NCI-H510A treated with DMSO at 0.1 percent for 48 hours (cell line): ENCODE measurements at regions not wholly inside any gene's neighbourhood (a gene's known extent, or its start where the extent isn't known, plus 50 kb on each side); places are given as distances from the start of the nearest gene placed in this dataset.

ENCODE experiments used
- DNase-seq: peaks from one replicate; lab custom pipeline; 2025; lab: John Stamatoyannopoulos, UW

DNA sequence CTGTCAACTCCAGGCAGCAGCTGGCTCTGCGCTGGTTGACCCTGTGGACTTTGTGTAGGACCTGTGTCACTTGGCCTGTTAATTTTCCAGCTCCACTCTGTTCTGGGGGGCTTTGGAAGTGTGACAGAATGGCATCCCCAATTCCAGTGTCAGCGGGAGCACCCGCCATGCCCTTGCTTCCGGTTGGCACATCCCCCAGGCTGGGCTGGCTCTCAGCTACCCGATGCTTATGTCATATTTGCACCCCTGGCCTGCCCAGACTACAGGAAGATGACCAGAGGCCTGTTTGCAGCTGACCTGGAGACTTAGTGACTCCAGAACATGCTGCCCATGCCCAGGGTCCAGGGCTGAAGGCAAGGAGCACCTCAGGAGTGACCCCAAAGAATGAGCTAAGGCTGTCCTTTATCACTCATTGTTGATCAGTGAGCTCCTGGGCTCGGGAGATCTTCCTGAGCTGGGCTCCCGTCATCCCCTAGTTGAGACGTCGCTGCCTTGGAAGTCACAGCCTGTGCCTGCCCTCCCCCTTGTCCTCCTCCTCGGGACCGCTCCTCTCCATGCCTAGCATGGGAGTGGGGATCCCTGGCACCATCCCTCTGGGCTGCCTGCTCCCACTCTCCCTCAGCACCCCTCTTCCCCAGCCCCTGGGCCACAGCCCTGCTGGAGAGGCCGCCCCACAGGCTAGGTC lies 163.4 kb upstream of the RTL1 start:
- no peak for DNase-seq

DNA sequence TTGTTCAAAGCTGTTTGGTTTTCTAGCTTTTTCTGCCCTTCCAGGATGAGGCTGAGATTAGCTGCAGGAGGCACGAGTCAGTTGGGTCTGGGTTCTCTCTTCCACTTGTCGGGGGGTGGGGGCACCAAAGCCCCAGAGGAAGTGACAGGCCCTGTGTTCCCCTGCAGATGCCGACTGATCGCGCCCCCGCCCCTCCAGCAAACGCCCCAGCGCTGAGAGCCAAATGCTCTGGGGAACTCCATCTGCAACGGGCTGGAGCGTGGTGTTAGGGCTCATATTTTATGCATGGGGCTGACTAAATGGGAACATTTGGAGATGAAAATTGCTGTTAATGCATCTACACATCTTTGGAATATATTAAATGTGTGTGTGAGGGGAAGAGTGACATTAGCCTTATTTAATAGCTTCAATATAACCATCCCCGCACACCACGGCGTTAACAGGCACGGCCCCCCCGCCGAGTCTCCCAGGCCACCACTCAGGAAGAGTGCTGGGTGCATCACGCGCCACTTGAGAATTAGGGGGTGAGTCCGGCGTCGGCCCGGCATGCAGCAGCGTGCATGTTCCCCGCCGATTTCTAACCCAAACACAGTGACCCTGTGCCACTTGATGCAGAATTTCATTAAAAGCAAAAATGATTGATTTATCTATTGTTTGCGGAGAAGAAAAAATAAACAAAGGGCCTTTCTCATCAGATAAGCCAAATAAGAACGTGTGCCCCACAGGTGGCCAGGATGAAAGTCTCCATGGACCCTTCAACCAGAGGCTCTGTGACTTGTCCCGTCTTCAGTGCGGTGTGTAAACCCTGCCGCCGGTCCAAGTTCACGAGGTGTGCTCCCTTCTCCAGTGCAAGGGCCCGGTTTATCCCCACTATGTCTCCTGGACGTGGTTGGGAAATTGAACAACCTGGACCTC lies 165.0 kb upstream of the RTL1 start:
- no peak for DNase-seq

DNA sequence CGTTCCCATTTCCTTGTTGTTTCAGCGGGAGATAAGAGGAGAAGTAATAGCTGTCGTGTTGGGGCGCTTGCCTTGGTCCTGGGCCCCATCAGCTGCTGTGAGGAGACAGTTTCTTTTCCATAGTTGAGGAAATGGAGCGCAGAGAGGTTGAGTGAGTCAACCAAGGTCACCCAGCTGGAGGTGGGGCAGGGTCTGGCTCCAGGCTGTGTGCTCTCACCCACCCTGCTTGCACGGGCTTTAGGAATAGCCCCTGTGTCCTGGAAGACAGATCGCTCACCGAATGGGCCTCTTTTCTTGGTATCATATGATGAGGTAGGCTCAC lies 165.7 kb upstream of the RTL1 start:
- DNase-seq, result no peak

DNA sequence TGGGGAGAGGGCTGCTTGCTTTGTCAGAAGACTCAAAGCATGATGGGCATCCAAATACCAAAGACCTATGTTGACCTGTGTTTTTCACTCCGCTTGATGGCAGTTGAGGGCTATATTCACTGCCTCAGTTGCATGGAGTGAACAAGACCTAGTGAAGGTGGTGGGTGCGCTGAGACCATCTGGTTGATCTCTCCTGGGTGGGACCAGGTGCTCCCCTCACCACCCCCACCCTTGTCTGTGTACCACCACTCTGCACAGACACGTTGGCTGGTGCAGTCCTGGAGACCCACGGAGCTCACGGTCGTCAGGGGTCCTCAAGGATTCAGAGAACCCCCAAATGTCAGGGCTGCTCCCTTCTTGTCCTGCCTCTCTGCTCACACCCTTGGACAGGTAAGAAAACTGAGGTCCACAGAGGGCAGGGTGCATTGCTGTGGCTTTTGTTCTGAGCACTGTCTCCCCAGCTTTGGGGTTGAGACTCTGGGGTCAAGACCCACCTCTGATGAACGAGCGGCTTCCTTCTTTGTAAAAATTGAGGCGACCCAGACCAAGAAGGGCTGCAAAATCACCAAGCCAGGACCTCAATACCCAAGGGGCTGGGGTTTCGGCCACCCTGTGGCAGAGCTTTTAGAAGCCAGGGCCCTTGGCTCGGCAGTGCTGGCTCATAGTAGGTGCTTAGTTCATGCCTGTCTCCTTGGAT lies 166.3 kb upstream of the RTL1 start:
- DNase-seq, result no peak

DNA sequence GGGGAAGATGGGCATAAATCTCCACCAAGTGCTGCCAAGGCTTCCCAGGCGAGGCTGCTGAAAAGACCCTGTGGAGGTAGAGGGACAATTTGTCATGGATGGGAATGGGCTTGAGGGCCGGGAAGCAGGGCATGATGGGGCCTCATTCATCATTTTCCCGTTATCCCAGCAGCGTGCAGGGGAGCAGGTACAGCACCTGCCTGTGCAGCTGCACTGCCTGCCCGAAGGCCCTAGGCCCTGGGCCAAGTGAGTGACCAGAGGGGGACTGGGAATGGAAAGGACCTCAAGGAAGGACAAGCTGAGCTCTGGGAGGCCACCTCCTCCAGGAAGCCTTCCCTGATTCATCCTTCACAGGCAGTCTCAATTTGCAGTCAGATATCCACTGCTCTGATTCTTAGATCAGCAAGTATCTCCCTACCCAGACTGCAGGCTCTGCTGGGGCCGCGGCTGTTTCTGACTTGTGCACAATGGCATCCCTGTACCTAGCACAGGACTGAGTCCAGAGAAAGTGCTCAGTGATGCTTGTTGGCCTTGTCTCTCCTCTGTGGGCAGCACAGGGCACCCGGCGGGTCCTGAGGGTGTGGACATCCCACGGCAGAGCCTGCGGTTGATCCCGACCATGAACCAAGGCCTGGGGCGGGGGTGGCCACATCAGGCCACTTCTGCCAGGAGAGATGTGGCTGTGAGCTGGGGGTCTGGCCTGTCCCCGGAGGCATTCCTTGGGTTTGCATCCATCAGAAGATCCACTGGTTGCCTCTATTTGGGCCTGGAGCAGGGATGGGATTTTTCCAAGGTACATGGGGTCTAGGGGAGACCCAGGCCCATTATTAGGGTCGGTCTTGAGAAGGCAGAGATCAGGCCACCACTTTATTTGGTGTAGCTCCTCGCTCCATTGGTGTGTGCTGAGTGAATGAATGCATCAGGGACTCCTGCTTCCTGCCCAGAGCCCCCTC lies 167.3 kb upstream of the RTL1 start:
- no peak for DNase-seq

DNA sequence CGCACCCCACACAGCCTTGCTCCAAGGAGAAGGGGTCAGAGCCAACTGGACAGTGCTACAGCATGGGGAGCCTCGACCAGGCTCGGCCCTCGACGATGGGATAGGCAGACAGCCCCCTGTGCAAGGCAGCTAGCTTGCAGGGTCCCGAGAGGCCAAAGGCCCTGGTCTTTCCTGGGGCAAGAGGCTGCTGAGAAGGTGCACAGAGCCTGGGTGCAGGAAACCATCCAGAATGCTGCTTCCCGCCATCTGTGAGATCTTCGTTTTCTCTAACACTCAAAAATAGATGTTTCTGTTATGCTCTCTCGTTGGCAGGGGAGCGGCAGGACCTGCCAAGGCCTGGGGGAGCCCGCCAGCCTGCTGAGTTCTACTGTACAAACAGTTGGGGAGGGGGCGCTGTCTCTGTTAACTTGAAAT lies 168.0 kb upstream of the RTL1 start:
- DNase-seq, result no peak

DNA sequence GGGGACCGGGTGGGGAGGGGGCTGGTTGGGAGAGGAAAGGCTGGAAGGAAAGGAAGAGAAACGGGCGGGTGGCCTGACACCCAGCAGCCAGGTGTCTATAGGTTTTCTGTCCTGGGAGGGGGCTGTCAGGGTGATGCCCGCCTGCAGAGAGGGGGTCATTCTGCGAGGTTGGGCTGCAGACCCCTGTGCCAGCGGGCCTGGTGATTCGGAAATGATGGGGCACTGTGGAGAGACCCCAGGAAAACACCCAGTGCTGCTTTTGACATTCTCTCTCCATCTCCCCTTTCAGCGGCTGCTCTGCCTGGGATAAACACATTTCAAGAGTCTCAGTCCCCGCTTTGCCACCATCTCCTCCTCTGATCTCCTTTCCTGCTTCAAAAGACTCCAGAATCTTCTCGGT lies 168.5 kb upstream of the RTL1 start:
- no peak for DNase-seq

DNA sequence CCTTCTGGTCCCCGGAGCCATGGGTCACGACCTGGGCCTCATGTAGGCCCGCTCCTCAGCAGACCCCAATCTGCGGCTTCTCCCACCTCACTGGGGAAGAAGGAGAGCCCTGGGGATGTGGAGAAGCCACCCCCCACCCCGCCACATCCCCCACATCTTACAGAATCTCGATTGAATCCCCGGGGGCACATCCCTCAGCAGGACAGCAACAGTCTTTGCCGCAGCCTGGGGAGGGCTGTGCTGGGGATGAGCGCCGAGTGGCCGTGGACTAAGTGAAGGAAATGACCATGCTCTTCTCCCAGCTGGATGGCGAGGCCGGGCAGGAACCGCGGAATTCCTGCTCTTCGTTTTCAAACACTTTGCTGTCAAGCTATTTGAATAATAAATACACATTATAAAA lies 169.0 kb upstream of the RTL1 start:
- no peak for DNase-seq

DNA sequence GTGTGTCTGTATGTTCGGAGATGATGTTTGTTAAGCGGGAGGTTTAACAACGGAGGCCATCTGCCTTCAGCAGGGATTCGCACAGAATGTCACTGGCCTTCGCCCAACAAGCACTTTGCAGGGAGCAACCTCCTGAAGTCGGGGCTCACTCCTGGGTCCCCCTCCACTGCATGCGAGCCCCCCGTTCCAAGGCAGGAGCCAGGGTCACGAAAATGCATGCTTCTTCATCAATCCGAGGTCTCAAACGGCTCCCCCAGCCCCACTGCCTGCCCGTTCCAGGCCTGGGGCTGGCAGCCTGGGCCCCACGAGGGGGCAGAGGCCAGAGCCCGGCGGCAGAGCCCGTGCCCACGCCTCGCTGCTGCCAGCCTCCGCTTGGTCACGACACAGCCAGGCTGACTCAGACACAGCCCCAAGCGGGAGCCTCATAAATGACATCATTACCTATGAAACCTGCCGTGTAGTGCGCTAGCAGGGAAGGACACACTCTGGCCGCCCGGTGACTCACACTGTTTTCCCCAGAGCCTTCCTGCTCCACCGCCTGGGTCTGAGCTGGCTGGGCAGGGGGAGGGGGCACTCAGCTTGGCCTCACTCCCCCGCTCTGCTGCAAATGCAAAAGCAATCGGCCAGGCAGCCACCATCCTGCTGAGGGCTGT lies 169.5 kb upstream of the RTL1 start:
- peak; percentile 79 for DNase-seq

DNA sequence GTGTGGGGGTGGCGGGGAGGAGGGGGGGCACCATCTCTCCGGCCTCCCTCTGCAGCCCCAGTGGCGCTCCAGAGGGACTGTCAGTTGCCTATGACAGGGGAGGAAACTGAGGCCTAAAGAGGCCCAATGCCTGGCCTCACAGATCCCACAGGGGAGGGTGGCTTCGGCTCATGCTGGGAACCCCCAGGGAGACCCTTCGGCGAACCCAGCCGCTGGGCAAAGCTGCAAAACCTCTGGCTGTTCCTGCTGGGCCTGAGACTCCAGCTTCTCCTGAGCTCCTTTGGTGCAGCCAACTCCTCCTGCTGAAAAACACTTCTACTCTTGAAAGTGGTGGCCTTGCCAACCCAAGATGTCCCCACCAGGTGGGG lies 170.1 kb upstream of the RTL1 start:
- DNase-seq, result no peak

DNA sequence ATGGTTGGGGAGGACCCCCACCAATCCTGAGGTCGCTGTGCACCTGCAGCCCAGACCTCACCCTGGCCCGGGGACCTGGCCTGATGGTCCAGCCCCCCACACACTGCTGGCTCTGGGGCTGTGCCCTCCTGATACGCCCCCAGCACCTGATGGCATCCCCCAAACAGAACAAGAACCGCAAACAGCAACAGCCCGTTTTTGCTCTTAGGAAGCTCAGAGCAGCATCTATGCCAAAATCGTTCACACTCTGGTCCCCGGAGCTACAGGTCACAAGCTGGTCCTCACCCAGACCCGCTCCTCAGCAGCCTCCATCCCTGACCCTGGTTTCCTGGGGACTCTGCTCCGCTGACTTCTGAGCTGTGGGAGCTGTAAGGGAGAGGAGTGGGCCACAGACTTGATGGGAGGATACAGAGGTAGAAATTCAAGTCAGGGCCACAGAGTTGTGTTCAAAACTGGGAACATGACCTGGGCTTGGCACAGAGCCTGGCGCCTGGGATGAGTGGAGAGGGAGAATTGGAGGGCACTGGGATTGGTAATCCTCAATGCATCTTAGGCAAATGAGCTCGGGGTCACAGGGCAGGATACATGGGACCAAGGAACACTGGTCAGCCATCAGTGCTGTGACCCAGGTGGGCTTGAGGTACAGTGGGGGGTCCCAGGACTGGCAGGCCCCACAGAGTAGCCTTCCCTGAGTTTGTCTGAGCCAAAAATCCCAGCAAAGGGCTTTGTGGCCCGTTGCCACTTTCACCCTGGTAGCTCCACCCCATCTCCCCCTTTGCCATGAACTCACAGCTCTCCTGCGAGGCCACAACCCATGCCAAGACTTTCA lies 170.9 kb upstream of the RTL1 start:
- DNase-seq, result no peak

DNA sequence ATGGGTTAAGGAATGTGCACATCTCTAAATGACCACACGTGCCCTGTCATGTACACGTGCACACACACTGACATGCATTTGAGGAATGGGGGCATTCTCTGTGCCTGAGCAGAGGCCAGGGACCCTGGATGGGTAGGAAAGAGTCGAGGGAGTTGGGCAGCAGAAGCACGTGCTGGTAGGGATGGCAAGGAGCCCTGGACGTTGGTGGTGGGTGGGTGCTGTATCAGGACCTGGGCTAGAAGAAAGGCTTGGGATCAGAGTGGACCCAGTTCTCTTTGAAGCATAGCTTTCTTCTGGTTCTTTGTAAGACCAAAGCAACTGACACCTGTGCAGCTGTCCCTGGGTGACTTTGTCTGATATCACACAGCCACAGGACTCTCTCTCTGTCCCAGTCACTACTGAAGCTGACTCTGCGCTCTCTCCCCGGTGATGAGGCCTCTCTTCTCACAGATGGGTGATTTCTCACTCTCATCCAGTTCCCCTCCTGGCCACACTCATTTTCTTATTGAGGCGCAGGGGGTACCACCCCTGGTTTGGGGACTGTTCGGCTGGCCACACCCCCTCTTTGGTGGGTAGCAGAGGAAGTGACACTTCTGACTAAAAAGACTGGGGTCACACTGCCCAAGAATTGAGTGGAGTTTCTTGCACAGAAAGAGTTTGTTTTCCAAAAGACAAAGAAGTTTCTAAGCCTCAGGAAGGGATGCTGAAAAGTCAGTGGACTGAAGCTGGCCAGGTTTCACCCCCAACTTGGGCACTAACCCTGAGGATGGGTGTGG lies 171.7 kb upstream of the RTL1 start:
- DNase-seq, result no peak

DNA sequence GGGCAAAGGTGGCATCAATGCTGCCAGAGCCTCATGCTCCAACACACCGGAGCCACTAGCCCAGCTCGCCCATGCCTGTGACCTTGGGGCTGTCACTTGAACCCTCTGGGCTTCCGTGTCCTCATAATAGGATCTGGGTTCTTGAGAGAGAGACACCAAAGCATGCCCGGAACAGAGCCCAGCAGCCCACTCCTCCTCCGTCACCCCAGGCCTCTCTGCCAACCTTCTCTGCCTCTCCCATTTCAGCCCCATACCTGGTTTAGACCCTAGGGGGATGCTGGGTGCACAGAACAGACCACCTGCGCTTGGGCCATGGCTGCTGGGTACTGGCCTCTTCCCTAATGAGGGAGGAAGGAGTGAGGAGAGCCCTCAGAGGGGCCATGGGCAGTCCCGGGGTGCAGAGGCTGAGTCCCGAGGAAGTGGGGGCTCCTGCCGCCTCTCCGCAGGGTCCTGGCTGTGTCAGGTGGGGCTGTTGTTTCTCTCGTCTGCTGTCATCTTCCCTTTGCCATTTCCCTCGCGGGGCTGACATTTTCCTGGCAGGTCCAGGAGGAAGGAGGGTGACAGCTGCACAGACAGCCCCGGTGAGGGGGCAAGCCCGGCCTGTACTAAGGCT lies 172.4 kb upstream of the RTL1 start:
- no peak for DNase-seq

DNA sequence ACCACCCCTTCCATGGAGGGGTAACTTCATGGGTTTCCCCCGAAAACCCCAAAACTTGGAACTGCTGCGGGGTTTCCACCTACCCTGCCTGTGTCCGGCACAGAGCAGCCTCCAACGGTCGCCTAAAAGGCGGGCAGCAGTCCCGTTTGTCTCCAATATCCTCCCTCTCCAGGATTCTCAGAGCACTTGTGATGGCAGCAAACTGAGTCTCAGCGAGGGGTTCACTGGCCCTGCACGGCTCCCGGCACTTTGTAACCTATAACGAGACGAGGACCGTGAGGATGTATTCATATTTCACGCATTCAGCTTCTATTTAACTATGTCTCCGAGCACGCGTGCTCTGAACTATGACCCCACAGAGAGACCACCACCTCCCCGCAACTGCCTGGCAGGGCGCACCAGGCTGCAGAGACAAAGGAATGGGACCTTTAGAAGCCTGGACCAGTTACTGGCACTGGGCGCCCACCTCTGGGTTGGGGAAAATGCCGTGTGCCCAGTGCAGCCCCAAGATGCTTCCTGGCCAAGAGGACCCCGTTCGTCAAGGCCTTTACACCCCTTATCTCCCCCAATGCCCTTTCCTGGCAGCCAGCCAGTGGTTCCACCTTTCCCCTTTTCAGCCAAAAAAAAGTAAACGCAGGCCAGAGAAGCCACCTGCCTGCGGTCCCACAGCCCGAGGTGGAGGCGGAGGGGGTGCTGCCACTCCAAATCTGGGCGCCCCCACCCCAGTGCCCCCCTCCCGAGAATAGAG lies 173.1 kb upstream of the RTL1 start:
- DNase-seq, result no peak

DNA sequence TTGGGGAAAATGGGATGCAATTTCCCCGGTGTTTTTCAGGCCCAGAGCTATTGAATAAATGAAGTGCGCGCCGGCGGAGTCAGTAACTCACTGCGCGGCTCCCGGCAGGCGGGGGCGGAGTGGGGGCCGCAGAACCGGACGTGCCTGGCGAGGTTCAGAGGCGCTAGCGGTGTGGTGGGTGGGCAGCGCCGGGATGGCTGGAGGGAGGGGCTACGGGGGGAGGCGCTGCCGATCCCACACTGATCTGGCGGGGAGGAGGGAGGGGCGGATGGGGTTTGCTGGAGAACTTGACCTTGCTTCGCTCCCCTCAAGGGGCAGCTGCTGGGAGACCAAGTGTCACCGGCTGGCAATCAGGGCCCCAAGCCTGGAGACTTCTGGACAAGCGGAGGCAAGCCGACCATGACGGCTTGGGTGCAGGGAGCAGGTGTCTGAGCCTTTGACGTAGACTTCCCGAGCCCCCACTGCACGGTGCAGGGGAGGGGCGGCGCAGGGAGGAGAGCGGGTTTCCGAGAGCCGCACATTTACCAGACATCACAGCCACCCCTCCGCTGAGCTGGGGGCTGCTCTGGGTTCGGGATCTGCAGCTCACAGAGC lies 174.1 kb upstream of the RTL1 start:
- DNase-seq, result peak; percentile 88

DNA sequence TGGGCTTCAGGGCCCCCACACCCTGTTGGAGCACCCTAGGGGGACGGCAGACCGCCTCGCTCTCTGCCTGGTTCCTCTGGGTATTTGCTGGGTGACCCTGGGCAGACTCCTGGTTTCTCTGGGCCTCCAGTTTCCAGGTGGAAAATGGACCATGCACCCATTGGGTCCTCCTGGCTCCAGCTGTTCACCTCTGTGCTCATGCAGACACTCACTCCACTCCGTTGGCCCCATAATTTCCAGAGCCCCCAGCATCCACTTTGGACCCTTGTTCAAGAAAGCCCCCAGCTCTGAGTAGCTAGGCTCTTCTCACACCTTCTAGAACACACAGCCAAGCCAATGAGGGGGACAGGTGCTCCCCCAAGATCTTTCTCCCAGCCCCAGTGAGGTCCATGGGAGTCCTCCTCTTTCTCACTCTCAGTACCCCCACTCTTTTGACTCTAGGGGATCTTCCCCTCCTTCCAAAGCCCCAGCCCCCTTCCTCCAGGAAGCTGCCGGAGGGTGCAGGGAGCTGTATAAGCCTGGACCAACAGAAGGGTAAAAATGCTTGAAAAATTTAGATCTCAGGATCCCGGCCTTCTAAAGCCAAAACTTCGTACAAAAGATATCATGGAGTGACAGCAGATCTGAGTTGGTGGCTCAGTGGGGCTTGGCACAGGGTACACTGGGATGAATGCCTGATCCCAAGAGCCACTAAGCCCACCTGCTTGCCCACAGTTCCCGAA lies 174.8 kb upstream of the RTL1 start:
- no peak for DNase-seq

DNA sequence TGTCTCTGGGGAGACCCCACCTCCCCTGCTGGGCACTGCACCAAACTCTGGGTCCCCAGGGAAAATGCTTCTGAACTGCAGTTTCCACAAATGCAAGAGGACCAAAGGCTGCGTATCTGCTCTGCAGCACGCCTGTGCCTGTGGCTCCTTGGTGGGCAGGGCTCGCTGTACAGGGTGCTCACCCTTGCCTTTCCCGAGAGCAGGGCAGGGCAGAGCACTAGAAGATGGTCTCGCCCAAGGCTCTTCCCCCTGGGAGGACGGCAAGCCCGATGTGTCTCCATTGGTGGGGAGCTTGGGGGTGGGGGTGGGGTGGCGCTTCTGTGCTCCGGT lies 175.3 kb upstream of the RTL1 start:
- no peak for DNase-seq
